Activated CD8-positive, alpha-beta memory T cell treated with anti-CD3 and anti-CD28 coated beads for 36 hours (primary cell): ENCODE measurements at regions not wholly inside any gene's neighbourhood (a gene's known extent, or its start where the extent isn't known, plus 50 kb on each side); places are given as distances from the start of the nearest gene placed in this dataset.
"Not testable (repeated sequence)": the region's sequence is repeated elsewhere in the genome, so short reads cannot be mapped to it uniquely, and the experiment has no call there.

Experiments
- CTCF ChIA-PET: fragments of 350-600 bp; sonication (Branson Sonifier 250); formaldehyde crosslinking; loops from one replicate; lab custom pipeline; 2021; ENCODE audit warnings: antibody characterized with exemption; lab: Charles Lee
- POLR2A ChIA-PET: fragments of 350-600 bp; sonication (Branson Sonifier 250); formaldehyde crosslinking; loops from one replicate; lab custom pipeline; 2021; ENCODE audit warnings: antibody characterized with exemption; lab: Charles Lee

DNA sequence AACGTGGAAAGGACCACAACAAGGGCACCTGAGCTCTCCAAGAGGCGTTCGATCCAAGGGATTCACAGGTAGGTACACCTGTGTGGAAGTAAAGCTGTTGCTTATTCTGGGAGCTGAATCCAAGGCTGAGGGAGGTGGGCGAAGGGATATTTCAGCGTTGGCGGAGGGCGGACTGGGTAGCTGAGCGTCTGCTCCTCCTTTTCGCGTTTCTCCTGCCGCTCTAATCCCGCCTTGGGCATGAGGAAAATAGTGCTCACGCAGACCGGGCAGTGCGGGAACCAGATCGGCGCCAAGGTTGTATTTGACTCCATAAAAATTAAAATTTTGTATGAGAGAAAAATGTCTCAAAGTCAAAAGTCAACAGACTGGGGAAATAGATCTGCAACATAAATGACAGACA, 3966.2 kb upstream of the OR11H1 start:
- CTCF ChIA-PET, POLR2A ChIA-PET: not testable (repeated sequence)

DNA sequence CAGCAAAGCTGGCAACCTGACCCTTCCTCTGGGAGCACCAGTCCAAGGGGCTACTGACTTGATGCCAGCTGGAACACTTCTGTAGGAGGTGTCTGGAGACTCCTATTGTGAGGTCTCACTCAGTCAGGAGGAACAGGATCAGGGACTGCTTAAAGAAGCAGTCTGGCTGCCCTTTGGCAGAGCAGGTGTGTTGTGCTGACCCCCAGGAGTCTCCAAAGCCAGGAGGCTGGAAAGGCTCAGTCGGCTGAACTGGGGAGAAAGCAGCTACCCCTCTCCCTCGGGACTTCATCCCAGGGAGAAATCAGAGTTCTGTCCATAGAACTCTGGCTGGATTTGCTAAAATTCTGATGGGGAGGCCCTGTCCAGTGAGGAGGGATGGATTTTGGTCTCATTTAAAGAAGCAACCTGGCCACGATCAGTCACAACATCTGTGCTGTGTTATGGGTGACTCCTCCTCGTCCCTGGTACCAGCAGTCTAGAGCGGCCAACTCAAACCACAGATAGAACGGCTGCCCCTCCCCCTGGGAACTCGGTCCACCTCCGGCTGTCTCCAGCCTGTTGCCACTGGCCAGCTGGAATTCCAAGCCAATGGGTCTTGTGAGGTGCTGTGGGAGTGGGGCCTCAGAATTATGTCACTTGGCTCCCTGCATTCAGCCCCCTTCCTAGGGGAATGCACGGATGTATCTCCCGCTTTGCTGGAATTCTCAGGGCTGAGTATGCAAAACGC, 3959.0 kb upstream of the OR11H1 start:
- CTCF ChIA-PET, POLR2A ChIA-PET: not testable (repeated sequence)

DNA sequence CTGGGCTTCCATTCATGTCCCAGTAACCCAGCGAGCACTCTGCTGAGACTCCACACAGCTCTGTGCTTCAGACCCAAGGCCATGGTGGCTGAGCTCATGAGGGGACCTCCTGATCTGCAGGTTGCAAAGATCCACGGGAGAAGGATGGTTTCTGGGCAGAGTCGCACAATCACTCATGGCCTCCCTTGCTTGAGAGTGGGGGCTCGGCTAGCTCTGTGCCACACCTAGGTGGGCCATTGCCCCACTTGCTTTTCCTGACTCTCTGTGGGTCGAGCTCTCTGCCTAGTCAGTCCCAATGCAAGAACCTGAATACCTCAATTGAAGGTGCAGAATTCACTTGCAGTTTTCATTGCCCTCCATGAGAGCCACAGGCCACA, 3958.4 kb upstream of the OR11H1 start:
- POLR2A ChIA-PET, CTCF ChIA-PET: not testable (repeated sequence)

DNA sequence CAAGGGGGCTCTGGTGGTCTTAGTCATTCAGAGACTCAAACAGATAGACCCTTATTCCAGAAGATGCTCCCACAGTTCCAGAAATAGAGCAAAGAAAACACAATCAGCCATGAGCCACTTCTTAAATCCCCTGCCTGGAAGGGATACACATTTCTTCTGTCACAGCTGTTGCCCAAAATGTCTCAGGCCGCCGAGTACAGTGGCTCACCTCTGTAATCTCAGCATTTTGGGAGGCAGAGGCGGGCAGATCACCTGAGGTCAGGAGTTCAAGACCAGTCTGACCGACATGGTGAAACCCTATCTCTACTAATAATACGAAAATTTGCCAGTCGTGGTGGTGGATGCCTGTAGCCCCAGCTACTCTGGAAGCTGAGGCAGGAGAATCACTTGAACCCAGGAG, 3954.8 kb upstream of the OR11H1 start:
- POLR2A ChIA-PET = not testable (repeated sequence)

DNA sequence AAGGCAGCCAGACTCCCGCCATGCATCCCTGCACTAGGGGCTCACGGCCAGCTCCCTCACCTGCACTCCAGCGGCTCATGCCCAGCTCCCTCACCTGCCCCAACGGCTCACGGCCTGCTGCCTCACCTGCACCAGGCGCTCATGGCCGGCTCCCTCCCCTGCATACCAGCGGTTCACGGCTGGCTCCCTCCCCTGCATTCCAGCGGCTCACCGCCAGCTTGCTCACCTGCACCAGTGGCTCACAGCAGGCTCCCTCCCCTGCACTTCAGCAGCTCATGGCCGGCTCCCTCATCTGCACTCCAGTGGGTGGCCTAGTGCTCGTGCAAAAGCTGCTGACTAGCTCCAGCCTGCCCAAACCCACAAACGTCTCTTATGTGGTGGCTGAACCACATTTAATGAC, 3953.8 kb upstream of the OR11H1 start:
- POLR2A ChIA-PET = not testable (repeated sequence)

More for the DNA sequence above, 3954.8 kb upstream of the OR11H1 start:
- CTCF ChIA-PET = not testable (repeated sequence)

DNA sequence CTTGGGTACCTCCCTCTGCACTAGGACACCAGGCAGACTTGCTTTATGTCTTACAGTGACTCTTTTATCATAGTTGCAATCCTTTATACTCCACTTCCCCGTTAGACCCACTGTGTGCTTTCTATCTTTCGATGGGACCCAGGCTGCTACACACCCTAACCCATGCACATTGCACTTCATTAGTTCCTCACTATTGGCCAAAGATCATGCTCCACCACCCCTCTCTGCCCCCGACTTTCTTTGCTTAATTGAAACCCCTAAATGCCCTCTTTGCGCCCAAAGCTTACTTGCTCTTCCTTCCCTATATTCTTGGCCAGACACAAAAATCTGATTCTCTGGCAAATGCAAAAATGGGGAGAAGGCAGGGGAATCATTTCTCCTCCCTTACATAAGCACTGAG, 3953.3 kb upstream of the OR11H1 start:
- CTCF ChIA-PET = not testable (repeated sequence)
- POLR2A ChIA-PET = interaction anchor here (0.6 kb wide), 1 partner anchor 265 kb away, joined by 4 read pairs; no protein-coding TSS in a partner anchor

More for the DNA sequence above, 3953.8 kb upstream of the OR11H1 start:
- CTCF ChIA-PET = not testable (repeated sequence)

DNA sequence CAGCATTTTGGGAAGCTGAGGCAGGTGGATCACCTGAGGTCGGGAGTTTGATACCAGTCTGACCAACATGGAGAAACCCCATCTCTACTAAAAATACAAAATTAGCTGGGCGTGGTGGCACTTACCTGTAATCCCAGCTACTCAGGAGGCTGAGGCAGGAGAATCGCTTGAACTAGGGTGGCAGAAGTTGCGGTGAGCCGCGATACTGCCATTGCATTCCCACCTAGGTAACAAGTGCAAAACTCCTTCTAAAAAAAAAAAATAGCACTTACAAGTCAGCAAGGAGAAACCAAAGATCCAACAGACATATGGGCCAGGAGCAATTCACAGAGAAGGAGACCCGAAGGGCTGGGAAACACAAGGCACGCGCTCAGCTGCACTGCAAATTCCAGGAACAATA, 3951.3 kb upstream of the OR11H1 start:
- CTCF ChIA-PET = not testable (repeated sequence)

DNA sequence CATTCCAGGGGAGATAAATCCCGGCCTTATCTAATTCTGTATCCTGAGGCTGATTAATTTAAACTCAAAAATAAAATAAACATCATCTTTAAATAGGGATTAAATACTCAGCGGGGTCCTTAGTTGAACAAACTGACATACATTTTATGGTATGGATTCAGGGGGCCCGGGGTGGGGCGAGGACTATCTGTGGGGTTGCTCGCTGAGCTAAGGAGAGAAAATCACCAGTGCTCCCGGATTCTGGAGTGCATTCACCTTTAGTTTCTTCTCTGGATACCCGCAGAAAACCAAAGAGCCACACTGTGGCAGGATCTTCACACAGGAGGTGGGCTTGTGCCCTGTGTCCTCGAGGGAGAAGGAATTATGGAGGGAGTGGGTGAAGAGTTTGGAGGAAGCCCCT, 3949.9 kb upstream of the OR11H1 start:
- POLR2A ChIA-PET, CTCF ChIA-PET: not testable (repeated sequence)

More for the DNA sequence above, 3951.3 kb upstream of the OR11H1 start:
- POLR2A ChIA-PET = not testable (repeated sequence)

DNA sequence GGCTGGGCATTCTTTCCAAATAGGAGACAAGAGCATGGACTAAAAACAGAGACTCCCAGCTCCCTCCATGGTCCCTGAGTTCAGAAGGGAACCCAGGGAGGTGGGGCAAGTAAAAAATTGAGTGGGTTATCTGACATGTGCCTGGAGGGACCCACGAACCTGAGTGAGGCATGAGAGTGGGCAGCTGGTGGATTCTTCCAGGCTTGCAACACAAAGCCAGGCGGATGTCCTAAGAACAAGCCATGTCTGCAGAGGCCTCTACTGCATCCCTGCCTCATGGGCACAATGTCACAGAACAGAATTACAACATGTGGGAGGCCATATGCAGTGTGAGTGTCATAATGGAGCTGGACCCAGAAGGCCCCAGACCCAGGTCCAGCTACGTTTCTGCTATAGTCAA, 3949.4 kb upstream of the OR11H1 start:
- POLR2A ChIA-PET, CTCF ChIA-PET: not testable (repeated sequence)

DNA sequence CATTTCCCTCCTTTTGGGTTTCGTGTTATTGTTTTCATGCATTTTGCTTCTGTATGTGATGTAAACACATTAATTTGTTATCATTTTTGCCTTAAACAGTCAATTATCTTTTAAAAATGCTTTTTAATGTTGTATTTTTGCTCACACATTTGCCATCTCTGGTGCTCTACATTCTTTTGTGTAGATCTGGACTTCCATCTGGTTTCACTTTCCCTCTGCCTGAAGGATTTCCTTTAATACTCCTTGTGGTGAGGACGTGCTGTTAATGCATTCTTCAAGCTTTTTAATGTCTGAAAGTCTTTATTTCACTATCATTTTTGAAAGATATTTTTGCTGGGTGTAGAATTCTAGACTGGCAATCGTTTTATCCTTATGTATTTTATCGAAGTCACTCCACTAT, 3945.9 kb upstream of the OR11H1 start:
- CTCF ChIA-PET, POLR2A ChIA-PET: not testable (repeated sequence)

DNA sequence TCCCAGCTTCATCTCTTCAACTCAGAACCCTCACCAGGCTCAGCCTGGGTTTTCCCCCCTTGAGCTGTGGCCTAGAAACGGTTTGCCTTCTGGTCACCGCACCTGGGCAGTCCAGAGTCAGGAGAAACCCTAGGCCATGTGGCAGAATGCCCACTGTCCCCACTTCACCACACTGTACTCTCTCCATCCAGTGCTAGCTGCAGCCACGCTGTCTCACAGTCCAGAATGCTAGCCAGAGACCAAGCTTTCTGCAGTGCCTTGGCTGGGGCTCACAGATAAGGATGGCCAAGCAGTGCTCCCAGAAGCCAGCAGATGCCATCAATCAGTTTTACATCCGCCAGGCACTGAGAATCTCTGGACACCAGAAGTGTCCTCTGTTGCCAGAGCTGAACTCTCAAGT, 3943.8 kb upstream of the OR11H1 start:
- POLR2A ChIA-PET, CTCF ChIA-PET: not testable (repeated sequence)

DNA sequence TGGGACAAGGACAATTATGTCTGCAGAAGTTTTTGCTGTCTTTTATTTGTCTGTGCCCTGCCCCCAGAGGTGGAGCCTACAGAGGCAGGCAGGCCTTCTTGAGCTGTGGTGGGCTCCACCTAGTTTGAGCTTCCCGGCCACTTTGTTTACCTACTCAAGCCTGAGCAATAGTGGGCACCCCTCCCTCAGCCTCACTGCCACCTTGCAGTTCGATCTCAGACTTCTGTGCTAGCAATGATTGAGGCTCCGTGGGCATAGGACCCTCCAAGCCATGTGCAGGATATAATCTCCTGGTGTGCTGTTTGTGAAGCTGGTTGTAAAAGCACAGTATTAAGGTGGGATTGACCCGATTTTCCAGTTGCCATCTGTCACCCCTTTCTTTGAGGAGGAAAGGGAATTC, 3933.4 kb upstream of the OR11H1 start:
- POLR2A ChIA-PET, CTCF ChIA-PET: not testable (repeated sequence)

DNA sequence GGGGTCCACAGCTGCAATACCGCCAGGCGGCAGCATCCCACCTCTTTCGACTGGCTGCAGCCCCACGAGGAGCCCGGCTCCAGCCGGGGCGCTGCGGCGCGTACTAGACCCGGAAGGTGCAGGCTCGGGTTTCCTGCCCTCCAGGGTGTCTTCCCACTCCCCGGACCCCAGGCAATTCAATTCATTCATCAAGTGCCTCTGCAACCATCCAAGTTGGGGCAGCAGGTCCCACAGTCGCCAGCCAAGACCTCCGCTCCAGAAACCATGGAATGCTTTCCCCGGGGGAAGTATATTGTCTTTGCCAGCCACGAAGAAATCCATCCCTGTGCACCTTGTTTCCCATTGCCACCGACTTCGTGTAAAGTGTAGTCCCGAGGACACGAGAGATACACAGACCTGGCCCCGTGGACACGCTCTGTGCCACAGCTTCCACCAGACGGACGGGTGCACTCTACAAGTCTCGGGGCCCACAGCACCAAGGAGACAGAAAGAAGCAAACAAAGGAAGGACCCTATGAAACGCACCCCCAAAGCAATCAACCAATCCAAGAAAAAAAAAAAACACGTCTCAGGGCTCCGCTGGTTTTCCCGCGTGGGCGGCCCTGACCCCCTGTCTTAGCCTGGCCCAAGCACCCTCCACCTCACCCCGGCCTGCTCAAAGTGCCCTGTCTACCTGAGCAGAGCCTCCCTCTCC, 3930.2 kb upstream of the OR11H1 start:
- CTCF ChIA-PET = not testable (repeated sequence)

DNA sequence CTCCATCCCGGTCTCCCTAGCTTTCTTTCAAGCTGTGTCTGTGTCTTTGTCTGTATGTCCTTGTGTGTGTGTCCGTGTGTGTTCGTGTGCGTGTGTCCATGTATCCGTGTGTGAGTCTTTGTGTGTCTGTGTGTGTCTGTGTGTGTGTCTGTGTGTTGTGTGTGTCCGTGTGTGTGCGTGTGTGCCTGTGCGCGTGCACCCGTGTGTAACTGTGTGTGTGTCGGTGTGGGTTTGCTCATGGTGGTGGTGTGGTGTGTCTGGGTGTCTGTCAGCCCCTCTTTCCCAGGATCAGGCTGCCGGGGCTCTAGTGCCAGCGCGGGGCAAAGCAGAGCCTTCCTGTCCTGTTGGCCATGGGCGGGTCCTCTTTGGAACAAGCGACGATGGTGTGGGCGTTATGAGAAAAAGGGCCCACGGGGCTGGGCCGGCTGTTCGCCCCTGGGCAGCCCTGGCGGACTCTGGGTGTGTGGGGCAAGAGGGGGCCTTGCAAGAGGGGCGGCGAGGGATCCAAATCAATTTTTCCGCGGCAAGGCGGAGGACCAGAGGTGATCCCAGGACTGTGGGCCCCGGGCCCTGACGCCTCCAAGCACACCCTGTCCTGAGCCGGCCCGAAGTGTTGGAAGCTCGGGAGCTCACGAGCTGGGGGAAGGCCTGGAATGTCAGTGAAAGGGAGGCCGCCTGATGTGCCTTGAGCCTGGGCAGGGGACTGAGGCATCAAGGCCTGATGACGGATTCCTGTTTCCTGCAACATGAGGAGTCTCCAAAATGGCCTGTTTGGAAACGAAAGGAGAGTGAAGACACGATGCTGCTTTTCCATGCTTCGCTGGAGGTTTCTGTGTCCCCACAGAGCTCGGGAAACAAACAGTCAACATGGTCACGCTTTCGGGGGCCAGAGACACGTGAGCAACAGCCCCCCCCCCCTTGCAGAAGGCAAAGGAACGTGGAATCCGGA, 3929.2 kb upstream of the OR11H1 start:
- POLR2A ChIA-PET = no interaction called here
- CTCF ChIA-PET = no interaction called here

More for the DNA sequence above, 3930.2 kb upstream of the OR11H1 start:
- POLR2A ChIA-PET = not testable (repeated sequence)

DNA sequence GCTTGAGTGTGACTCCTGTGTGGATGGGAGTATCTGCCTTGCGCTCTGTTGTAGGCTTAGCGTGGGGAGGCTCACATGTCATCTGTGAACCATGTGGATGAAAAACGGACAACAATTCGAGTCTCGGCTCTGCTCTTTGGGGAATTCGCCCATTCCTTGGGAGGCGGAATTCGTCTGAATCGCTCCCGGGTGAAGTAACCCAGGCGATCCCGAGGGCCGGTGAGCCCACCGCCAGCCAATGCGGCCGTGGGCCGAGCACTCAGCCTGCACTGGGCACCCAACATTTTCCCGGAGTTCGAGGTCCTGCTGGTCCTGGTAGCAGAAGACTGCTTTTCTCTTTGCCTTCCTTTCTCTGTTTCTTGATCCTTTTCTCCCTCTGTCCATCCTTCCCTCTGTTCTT, 3928.5 kb upstream of the OR11H1 start:
- POLR2A ChIA-PET, CTCF ChIA-PET: not testable (repeated sequence)

DNA sequence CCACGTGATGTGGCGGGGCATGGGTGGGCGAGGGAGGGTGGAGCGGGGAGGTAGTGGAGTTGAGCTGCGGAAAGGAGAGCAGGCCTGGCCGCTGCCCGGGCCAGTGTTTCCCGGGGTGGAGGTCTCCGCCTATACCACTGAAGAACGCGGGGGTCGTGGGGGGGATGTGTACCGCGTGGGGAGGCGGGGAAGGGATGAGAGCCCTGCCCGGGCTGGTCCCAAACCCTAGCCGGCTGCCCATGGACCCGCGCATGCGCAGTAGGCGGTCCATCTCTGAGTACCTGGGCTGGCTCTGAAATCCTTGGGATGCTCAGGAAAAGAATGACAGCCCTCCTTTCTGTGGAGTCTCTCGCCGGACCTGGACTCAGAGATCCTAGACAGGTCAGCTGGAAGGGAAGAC, 3927.8 kb upstream of the OR11H1 start:
- CTCF ChIA-PET = not testable (repeated sequence)

DNA sequence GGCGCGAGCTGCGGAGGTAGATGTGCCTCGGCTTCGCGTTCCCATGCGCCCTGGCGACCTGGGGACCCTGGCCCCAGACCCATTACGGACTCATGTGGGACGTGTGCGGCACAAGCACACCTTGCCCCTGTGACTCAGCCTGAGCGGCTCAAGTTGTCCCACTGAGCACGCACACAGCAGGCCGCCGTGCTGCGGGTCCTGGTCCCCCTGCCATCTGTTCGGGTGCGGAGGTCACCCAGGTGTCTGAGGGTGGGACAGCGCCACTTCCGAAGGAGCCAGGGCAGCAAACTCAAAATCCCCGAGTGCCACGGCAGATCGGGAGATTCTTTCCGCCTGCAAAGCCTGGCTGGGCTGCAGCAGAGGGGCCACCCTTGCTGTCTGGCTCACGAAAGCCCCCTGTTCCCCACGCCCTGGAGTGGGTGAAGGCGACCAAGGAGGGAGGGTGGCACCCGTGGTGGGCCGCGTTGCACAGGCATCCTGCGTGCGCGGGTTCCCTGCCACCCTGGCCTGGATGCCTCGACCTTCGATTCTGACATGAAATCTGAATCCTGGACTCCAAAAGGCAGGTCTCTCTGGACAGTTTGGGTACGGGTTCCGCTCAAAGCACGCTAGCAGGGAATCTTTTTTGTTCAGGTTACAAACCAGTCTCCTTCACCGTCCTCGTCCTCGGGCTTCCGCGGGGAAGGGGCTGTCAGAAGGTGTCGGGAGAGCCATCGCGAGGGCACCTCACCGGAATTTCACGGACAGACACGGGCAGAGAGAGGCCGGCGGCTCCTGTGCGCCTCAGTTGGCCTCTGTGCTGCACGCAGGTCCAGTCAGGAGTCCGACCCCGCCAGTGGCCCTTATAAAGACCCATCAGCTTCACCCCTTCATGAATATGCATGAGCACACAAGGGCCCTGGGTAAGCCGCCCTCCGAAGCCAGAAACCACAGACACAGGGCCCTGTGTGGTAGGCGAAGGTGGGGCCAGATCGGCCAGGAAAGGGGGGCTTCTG, 3926.8 kb upstream of the OR11H1 start:
- CTCF ChIA-PET, POLR2A ChIA-PET: not testable (repeated sequence)

More for the DNA sequence above, 3927.8 kb upstream of the OR11H1 start:
- POLR2A ChIA-PET = not testable (repeated sequence)

DNA sequence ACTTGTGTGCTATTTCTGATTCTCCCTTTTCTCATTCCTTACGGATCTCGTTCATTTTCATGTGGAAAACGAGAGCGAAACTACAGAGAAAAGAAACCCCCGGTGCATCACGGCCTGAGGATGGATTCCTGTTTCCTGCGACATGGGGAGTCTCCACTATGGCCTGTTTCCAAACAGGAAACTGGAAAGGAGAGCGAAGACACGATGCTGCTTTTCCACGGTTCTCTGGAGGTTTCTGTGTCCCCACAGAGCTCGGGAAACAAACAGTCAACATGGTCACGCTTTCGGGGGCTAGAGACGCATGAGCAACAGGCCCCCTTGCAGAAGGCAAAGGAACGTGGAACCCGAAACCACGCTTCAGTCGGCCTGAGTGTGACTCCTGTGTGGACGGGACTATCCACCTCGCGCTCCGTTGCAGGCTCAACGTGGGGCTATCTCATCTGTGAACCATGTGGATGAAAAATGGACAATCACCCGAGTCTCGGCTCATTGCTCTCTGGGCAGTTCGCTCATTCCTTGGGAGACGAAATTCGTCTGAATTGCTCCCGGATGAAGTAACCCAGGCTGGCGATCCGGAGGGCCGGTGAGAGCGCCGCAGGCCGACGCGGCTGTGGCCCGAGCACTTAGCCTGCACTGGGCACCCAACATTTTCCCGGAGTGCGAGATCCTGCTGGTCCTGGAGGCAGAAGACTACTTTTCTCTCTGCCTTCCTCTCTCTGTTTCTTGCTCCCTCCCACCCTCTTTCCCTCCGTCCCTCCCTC, 3923.2 kb upstream of the OR11H1 start:
- CTCF ChIA-PET, POLR2A ChIA-PET: not testable (repeated sequence)
